Gastroesophageal sphincter (tissue), 4 donors: ENCODE measurements at regions not wholly inside any gene's neighbourhood (a gene's known extent, or its start where the extent isn't known, plus 50 kb on each side); places are given as distances from the start of the nearest gene placed in this dataset.

ENCODE experiments used
- ATAC-seq: fragments of 150-250 bp; one replicate; pipeline ENCODE4 v1.9.1; 2016; ENCODE audit warnings: mild to moderate bottlenecking, moderate library complexity
- H3K27ac ChIP-seq, 4 donors: fragments of 200-600 bp; sonication (generic) in 3 of 4; 1 replicate in 3 of 4; 2 replicates in 1 of 4; pipeline ENCODE4 v1.5.1; 2016 to 2019
- H3K27me3 ChIP-seq: fragments of 200-600 bp; sonication (generic); one replicate; pipeline ENCODE4 v1.5.1; 2019
- H3K36me3 ChIP-seq, 2 donors: fragments of 200-600 bp; sonication (generic); one replicate each; pipeline ENCODE4 v1.5.1; 2019; ENCODE audit warnings: control low read depth in 1 of 2
- H3K4me1 ChIP-seq, 3 donors: fragments of 200-600 bp; sonication (generic); 1 replicate in 2 of 3; 2 replicates in 1 of 3; pipeline ENCODE4 v1.5.1; 2016 to 2019; ENCODE audit warnings: control low read depth in 2 of 3
- H3K4me3 ChIP-seq, 2 donors: fragments of 200-600 bp; sonication (generic); one replicate each; pipeline ENCODE4 v1.5.1; 2019; ENCODE audit warnings: mild to moderate bottlenecking in 1 of 2, moderate library complexity in 1 of 2
- H3K9me3 ChIP-seq, 3 donors: fragments of 200-600 bp; sonication (generic); one replicate each; pipeline ENCODE4 v1.5.1; 2017 to 2019; ENCODE audit warnings: control low read depth in 2 of 3
- CTCF ChIP-seq, 4 experiments: fragments of 200-600 bp in 2 of 4; fragments of 450-650 bp in 2 of 4; sonication (generic) in 1 of 4; IDR thresholded peaks; one replicate each; pipeline ENCODE4 v1.5.1; 2017 to 2019; ENCODE audit warnings: antibody characterized with exemption in 4 of 4, mild to moderate bottlenecking in 2 of 4, moderate library complexity in 2 of 4
- EP300 ChIP-seq: sonication (generic); formaldehyde crosslinking; IDR thresholded peaks from one replicate; pipeline ENCODE4 v1.6.1; 2017; ENCODE audit warnings: antibody characterized with exemption, mild to moderate bottlenecking
- POLR2A ChIP-seq, 2 donors: fragments of 450-650 bp; IDR thresholded peaks; one replicate each; pipeline ENCODE4 v1.6.1; 2017; ENCODE audit warnings: antibody characterized with exemption in 2 of 2, mild to moderate bottlenecking in 2 of 2, moderate library complexity in 1 of 2
- POLR2AphosphoS5 ChIP-seq: sonication (generic); formaldehyde crosslinking; IDR thresholded peaks from one replicate; pipeline ENCODE4 v1.6.1; 2017; ENCODE audit warnings: antibody characterized with exemption
- whole genome bisulfite sequencing, 2 donors: methylation state at CpG; one replicate each; pipeline ENCODE4 v1.1.5; 2018; ENCODE audit warnings: low coverage in 1 of 2; 5-methylcytosine and 5-hydroxymethylcytosine counted together

GRCh38 chr7:119350334-119350733 lies 922.6 kb upstream of the KCND2 start:
- Histone ChIP-seq H3K36me3 (no peaks in the 10 kb centered on the region), H3K9me3 (no peaks in the 10 kb centered on the region), H3K27me3 (no peaks in the 10 kb centered on the region), H3K4me1 (no peaks in the 10 kb centered on the region), H3K27ac (no peak overlapping the region), H3K4me3 (no peak overlapping the region)
- WGBS, 2 donors: 100% methylated on average over 1 of the region's 5 CpGs; no CpG with 5 or more reads in 1 of the 2 donors
- no peak for ATAC-seq
- TF ChIP-seq POLR2A (IDR thresholded peaks at IDR 0.05) (no peak), EP300 (no peak), POLR2AphosphoS5 (no peak), CTCF (IDR thresholded peaks at IDR 0.05) (no peak)

DNA sequence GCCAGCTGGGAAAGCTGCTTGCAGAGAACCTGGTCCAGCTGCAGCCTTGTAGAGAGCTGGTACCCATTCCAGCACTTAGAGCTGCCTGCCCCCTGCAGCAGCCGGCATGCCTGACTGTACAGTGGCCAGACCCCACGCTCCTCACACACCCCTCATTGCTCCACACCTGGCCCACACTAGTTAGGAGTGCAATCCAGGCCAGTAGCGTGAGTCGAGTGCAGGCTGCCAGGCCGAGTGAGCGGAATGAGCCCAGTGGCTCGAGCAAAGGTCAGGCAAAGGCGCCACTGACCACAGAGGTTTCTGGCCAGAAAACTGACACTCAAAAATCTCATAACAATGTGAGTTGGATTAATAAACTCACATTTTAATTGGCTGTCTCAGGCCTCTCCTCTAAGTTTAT lies 921.7 kb upstream of the KCND2 start:
- Histone ChIP-seq H3K4me1 (no peaks in the 10 kb centered on the region), H3K27me3 (no peaks in the 10 kb centered on the region), H3K9me3 (no peaks in the 10 kb centered on the region), H3K27ac (no peak overlapping the region), H3K4me3 (no peak overlapping the region), H3K36me3 (no peaks in the 10 kb centered on the region)
- no peak for ATAC-seq
- WGBS, 2 donors: 80 to 95% methylated on average over 3 to 5 of the region's 8 CpGs
- TF ChIP-seq CTCF (IDR thresholded peaks at IDR 0.05) (no peak), POLR2AphosphoS5 (no peak), EP300 (no peak), POLR2A (IDR thresholded peaks at IDR 0.05) (no peak)

DNA sequence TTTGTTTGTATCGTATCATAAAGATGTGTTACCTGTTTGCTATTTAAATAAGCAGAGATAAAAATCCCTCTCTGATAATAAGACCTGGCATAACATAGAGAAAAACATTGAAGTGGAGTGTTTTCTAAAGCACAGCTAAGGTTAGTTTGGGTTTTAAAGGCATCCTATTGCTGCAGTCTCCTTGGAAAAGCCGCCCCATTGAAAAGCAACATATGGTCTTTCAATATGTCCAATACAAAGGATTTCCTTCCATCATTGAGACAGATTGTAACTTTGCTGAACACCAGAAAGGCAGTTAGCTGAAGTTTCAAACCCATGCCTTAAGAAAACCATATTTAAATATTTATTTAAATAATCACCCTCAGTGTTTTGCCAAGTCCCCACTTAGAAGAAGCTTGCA lies 898.5 kb upstream of the KCND2 start:
- no peak for ATAC-seq
- Histone ChIP-seq H3K4me3 (no peak overlapping the region), H3K4me1 (no peaks in the 10 kb centered on the region), H3K36me3 (no peaks in the 10 kb centered on the region), H3K9me3 (no peaks in the 10 kb centered on the region), H3K27ac (no peak overlapping the region), H3K27me3 (no peaks in the 10 kb centered on the region)
- TF ChIP-seq POLR2A (IDR thresholded peaks at IDR 0.05) (no peak), CTCF (IDR thresholded peaks at IDR 0.05) (no peak), EP300 (no peak), POLR2AphosphoS5 (no peak)
- WGBS, 2 donors: 81 to 100% methylated on average over 2 of the region's 2 CpGs

GRCh38 chr7:119377861-119378260 lies 895.1 kb upstream of the KCND2 start:
- H3K9me3 ChIP-seq: no peaks in the 10 kb centered on the region
- ATAC-seq: no peak
- WGBS, 2 donors: 96 to 100% methylated on average over 1 of the region's 1 CpG
- no peak overlapping the region for H3K27ac ChIP-seq
- no peaks in the 10 kb centered on the region for H3K27me3 ChIP-seq
- no peak for TF ChIP-seq CTCF (IDR thresholded peaks at IDR 0.05)
- no peak for TF ChIP-seq POLR2AphosphoS5
- no peak for TF ChIP-seq POLR2A (IDR thresholded peaks at IDR 0.05)
- TF ChIP-seq EP300: no peak
- H3K4me1 ChIP-seq: no peaks in the 10 kb centered on the region
- H3K36me3 ChIP-seq: no peaks in the 10 kb centered on the region
- H3K4me3 ChIP-seq: no peak overlapping the region

GRCh38 chr7:119382726-119383125 lies 890.2 kb upstream of the KCND2 start:
- no peak for ATAC-seq
- no peaks in the 10 kb centered on the region for H3K4me1 ChIP-seq
- TF ChIP-seq POLR2AphosphoS5 (no peak), POLR2A (IDR thresholded peaks at IDR 0.05) (no peak), CTCF (IDR thresholded peaks at IDR 0.05) (no peak), EP300 (no peak)
- no peaks in the 10 kb centered on the region for H3K27me3 ChIP-seq
- no peaks in the 10 kb centered on the region for H3K9me3 ChIP-seq
- no peaks in the 10 kb centered on the region for H3K36me3 ChIP-seq
- H3K4me3 ChIP-seq: no peak overlapping the region
- H3K27ac ChIP-seq: no peak overlapping the region
